ENCODE measurements at regions not wholly inside any gene's neighbourhood (a gene's known extent, or its start where the extent isn't known, plus 50 kb on each side); places are given as distances from the start of the nearest gene placed in this dataset.

DNA sequence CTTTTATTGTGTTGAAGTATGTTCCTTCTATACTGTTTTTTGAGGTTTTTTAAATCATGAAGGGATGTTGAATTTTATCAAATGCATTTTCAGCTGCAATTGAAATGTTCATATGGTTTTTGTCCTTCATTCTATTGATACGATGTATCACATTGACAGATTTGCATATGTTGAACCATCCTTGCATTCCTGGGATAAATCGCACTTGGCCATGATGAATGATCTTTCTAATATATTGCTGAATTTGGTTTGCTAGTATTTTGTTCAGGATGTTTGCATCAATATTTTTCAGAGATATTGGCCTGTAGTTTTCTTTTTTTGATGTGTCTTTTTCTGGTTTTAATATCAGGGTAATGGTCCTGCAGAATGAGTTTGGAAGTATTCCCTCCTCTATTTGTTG lies 214.0 kb downstream of the LMO4 start:
- no peak for TF ChIP-seq CTCF (conservative IDR thresholded peaks at IDR 0.05 in 1 of 2, IDR thresholded peaks at IDR 0.05 in 1 of 2; ENCODE audit: extremely low read depth in 1 of 2, insufficient read depth in 1 of 2, low read depth in 1 of 2, low read length in 2 of 2)
- TF ChIP-seq EZH2 (IDR thresholded peaks at IDR 0.05; ENCODE audit: borderline replicate concordance, low read length), result no peak
